ENCODE measurements at regions not wholly inside any gene's neighbourhood (a gene's known extent, or its start where the extent isn't known, plus 50 kb on each side); places are given as distances from the start of the nearest gene placed in this dataset.

DNA sequence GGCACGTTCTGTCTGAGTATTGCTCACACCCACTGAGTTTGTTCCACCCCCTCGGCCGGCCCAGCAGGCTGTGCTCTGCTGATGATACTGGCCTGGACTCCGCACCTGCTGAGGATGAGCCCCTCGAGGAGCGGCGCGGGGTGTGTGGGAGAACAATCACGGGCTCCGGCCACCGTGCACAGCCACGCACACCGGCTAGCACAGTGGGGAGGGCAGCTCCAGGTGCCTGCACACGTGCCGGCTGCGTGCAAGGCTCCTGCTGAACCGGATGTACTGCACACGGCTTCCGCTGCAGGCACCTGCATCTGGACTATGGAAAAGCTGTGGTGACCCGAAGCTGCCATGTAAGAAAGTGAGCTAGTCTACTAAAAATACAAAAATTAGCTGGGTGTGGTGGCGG is 485.2 kb upstream of the CDH9 start:
- Mint-ChIP-seq H3K4me1 (ENCODE audit: low read depth, unreplicated experiment) (no peaks in the 10 kb centered on the region), H3K4me3 (ENCODE audit: low read depth, unreplicated experiment) (no peak overlapping the region), H3K27me3 (ENCODE audit: unreplicated experiment) (no peaks in the 10 kb centered on the region), H3K27ac (ENCODE audit: unreplicated experiment) (no peak overlapping the region), H3K9me3 (ENCODE audit: low read depth, unreplicated experiment) (peaks cover 6% of the 10 kb centered on the region), H3K36me3 (ENCODE audit: insufficient read depth, unreplicated experiment) (no peaks in the 10 kb centered on the region)
- DNase-seq: no peak
- BruUV-seq (replicated peaks): no TSS peak
- CTCF ChIA-PET: no interaction called here
- TF ChIP-seq, protein P1, sequence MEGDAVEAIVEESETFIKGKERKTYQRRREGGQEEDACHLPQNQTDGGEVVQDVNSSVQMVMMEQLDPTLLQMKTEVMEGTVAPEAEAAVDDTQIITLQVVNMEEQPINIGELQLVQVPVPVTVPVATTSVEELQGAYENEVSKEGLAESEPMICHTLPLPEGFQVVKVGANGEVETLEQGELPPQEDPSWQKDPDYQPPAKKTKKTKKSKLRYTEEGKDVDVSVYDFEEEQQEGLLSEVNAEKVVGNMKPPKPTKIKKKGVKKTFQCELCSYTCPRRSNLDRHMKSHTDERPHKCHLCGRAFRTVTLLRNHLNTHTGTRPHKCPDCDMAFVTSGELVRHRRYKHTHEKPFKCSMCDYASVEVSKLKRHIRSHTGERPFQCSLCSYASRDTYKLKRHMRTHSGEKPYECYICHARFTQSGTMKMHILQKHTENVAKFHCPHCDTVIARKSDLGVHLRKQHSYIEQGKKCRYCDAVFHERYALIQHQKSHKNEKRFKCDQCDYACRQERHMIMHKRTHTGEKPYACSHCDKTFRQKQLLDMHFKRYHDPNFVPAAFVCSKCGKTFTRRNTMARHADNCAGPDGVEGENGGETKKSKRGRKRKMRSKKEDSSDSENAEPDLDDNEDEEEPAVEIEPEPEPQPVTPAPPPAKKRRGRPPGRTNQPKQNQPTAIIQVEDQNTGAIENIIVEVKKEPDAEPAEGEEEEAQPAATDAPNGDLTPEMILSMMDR (IDR thresholded peaks at IDR 0.05; ENCODE audit: unreplicated experiment): no peak
- intact Hi-C loops (cut with micrococcal nuclease; ENCODE audit: unreplicated experiment): no loop called here

DNA sequence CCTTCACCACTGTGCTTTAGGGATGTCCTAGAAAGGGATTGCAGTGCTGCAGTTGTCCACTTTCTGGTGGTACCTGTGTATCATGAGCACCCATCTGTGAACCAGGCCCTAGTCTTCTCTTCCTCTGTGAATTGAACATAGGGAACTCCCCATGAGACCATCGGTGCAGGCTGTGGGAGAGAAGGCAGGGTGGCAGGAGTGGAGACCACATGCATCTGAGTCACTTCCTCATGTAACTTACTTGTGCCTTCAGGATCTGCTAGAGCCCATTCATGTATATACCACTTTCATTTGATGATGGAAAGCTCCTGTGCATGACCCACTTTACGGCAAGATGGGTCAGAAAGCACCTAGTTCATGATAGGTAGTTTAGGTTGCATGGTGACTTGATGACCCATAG is 478.1 kb upstream of the CDH9 start:
- CTCF ChIA-PET: no interaction called here
- no peaks in the 10 kb centered on the region for H3K36me3 Mint-ChIP-seq (ENCODE audit: insufficient read depth, unreplicated experiment)

DNA sequence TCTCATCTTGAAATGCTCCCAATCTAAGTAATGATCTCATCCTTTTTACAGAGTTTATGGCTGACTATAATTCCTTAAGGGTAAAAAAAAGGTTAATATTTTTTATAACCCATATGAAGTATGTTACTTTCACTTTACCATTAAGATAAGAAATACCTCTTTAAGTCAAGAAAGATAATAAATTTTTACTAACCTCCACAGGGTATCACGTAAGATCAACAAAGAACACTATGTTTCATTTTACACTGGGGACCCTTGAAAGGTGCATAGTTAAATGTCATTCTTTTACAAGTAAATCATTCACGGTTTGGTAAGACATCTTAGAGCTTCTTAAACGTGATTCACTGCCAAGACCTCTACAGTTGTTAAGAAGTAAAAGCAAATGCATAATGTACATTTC is 472.7 kb upstream of the CDH9 start:
- H3K27ac Mint-ChIP-seq (ENCODE audit: unreplicated experiment): no peak overlapping the region
- CTCF ChIA-PET: no interaction called here
- no peaks in the 10 kb centered on the region for H3K36me3 Mint-ChIP-seq (ENCODE audit: insufficient read depth, unreplicated experiment)
- no peaks in the 10 kb centered on the region for H3K4me1 Mint-ChIP-seq (ENCODE audit: low read depth, unreplicated experiment)
- no peak overlapping the region for H3K4me3 Mint-ChIP-seq (ENCODE audit: low read depth, unreplicated experiment)
- intact Hi-C loops (cut with micrococcal nuclease; ENCODE audit: unreplicated experiment): no loop called here
- TF ChIP-seq, protein P1 (IDR thresholded peaks at IDR 0.05; ENCODE audit: unreplicated experiment): no peak
- peaks cover 5% of the 10 kb centered on the region for H3K9me3 Mint-ChIP-seq (ENCODE audit: low read depth, unreplicated experiment)
- H3K27me3 Mint-ChIP-seq (ENCODE audit: unreplicated experiment): no peaks in the 10 kb centered on the region
- DNase-seq: no peak
- BruUV-seq (replicated peaks): no TSS peak

More for the DNA sequence above, 478.1 kb upstream of the CDH9 start:
- Mint-ChIP-seq H3K9me3 (ENCODE audit: low read depth, unreplicated experiment) (peaks cover 10% of the 10 kb centered on the region), H3K4me3 (ENCODE audit: low read depth, unreplicated experiment) (no peak overlapping the region), H3K27ac (ENCODE audit: unreplicated experiment) (no peak overlapping the region), H3K27me3 (ENCODE audit: unreplicated experiment) (no peaks in the 10 kb centered on the region), H3K4me1 (ENCODE audit: low read depth, unreplicated experiment) (no peaks in the 10 kb centered on the region)
- no peak for DNase-seq
- intact Hi-C loops (cut with micrococcal nuclease; ENCODE audit: unreplicated experiment): no loop called here
- TF ChIP-seq, protein P1 (IDR thresholded peaks at IDR 0.05; ENCODE audit: unreplicated experiment): no peak
- no TSS peak for BruUV-seq (replicated peaks)

DNA sequence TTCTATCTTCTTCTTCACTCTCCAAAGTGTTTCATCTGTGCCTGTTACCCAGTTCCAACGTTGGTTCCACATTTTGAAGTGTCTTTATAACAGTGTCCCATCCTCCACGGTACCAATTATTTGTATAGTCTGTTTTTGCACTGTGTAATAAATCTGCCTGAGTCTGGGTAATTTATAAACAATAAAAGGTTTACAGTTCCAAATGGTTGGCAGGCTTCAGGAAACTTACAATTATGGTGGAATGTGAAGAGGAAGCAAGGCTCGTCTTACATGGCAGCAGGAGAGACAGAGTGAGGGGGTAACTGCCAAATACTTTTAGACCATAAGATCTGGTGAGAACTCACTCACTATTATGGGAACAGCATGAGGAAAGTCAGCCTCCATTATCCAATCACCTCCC is 465.4 kb upstream of the CDH9 start:
- TF ChIP-seq, protein P1 (IDR thresholded peaks at IDR 0.05; ENCODE audit: unreplicated experiment): no peak
- Mint-ChIP-seq H3K36me3 (ENCODE audit: insufficient read depth, unreplicated experiment) (no peaks in the 10 kb centered on the region), H3K27ac (ENCODE audit: unreplicated experiment) (no peak overlapping the region), H3K4me1 (ENCODE audit: low read depth, unreplicated experiment) (no peaks in the 10 kb centered on the region), H3K4me3 (ENCODE audit: low read depth, unreplicated experiment) (no peak overlapping the region), H3K27me3 (ENCODE audit: unreplicated experiment) (no peaks in the 10 kb centered on the region), H3K9me3 (ENCODE audit: low read depth, unreplicated experiment) (peaks cover 6% of the 10 kb centered on the region)
- CTCF ChIA-PET: no interaction called here
- BruUV-seq (replicated peaks): no TSS peak
- intact Hi-C loops (cut with micrococcal nuclease; ENCODE audit: unreplicated experiment): no loop called here
- DNase-seq: no peak

DNA sequence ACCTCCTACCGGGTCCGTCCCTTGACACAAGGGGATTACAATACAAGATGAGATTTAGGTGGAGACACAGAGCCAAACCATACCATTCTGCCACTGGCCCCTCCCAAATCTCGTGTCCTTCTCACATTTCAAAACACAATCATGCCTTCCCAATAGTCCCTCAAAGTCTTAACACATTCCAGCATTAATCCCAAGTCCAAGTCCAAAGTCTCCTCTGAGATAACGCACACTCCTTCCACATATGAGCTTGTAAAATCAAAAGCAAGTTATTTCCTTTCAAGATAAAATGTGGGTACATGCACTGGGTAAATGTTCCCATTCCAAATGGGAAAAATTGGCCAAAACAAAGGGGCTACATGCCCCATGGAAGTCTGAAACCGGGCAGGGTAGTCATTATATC is 463.9 kb upstream of the CDH9 start:
- CTCF ChIA-PET: no interaction called here
- TF ChIP-seq, protein P1 (IDR thresholded peaks at IDR 0.05; ENCODE audit: unreplicated experiment): no peak
- H3K27me3 Mint-ChIP-seq (ENCODE audit: unreplicated experiment): no peaks in the 10 kb centered on the region
- H3K4me3 Mint-ChIP-seq (ENCODE audit: low read depth, unreplicated experiment): no peak overlapping the region
- no peaks in the 10 kb centered on the region for H3K4me1 Mint-ChIP-seq (ENCODE audit: low read depth, unreplicated experiment)
- peaks cover 6% of the 10 kb centered on the region for H3K9me3 Mint-ChIP-seq (ENCODE audit: low read depth, unreplicated experiment)
- H3K27ac Mint-ChIP-seq (ENCODE audit: unreplicated experiment): no peak overlapping the region
- DNase-seq: no peak
- intact Hi-C loops (cut with micrococcal nuclease; ENCODE audit: unreplicated experiment): no loop called here
- H3K36me3 Mint-ChIP-seq (ENCODE audit: insufficient read depth, unreplicated experiment): no peaks in the 10 kb centered on the region
- BruUV-seq (replicated peaks): no TSS peak
